Colonic mucosa (tissue), 1 donor: ENCODE measurements at regions not wholly inside any gene's neighbourhood (a gene's known extent, or its start where the extent isn't known, plus 50 kb on each side); places are given as distances from the start of the nearest gene placed in this dataset. TPM values are rescaled to one million over a fixed set of nuclear protein-coding genes. Genes with fewer than 3 reads are reported as not detected.

Experiments
- microRNA-seq: library from miRNA; unstranded; fragments of <30 nt; microRNA quantifications from one replicate; pipeline ENCODE4, GENCODE V29; 2019
- donor health status: DM: no; HTN: no; CAD: no.

Small RNA genes lying in the stretch of these regions (microRNA-seq; reads per million reads assigned to microRNA genes)
- gene MIR587 = not detected
